Activated CD8-positive, alpha-beta T cell treated with anti-CD3 and anti-CD28 coated beads for 36 hours (primary cell): ENCODE measurements at regions not wholly inside any gene's neighbourhood (a gene's known extent, or its start where the extent isn't known, plus 50 kb on each side); places are given as distances from the start of the nearest gene placed in this dataset.
A peak's percentile ranks its signal among the peaks of the same experiment; 100 is the strongest.

Experiments
- ATAC-seq: fragments of 200-7000 bp; cut with Tn5 transposase; one replicate; pipeline ENCODE4 v1.10.0; 2021; ENCODE audit warnings: mild to moderate bottlenecking, moderate library complexity
- CTCF ChIA-PET: fragments of 350-600 bp; sonication (Branson Sonifier 250); formaldehyde crosslinking; loops from one replicate; lab custom pipeline; 2021; ENCODE audit warnings: antibody characterized with exemption; lab: Charles Lee
- POLR2A ChIA-PET: fragments of 350-600 bp; sonication (Branson Sonifier 250); formaldehyde crosslinking; loops from one replicate; lab custom pipeline; 2021; ENCODE audit warnings: antibody characterized with exemption; lab: Charles Lee
- DNase-seq: peaks from one replicate; pipeline ENCODE4 v3.0.0-alpha.2; 2020
- H3K27ac Mint-ChIP-seq: one replicate; pipeline ENCODE4 v1.8.0; 2021; ENCODE audit warnings: mild to moderate bottlenecking, mixed read lengths
- H3K27me3 Mint-ChIP-seq: one replicate; pipeline ENCODE4 v1.8.0; 2021; ENCODE audit warnings: mixed read lengths
- H3K36me3 Mint-ChIP-seq: one replicate; pipeline ENCODE4 v1.8.0; 2021; ENCODE audit warnings: low read depth, mixed read lengths
- H3K4me1 Mint-ChIP-seq: one replicate; pipeline ENCODE4 v1.8.0; 2021; ENCODE audit warnings: low read depth, mixed read lengths
- H3K4me3 Mint-ChIP-seq: one replicate; pipeline ENCODE4 v1.8.0; 2021; ENCODE audit warnings: mild to moderate bottlenecking, moderate library complexity, mixed read lengths
- H3K9me3 Mint-ChIP-seq: one replicate; pipeline ENCODE4 v1.8.0; 2021; ENCODE audit warnings: mixed read lengths
- intact Hi-C: fragments of 100-400 bp; cut with micrococcal nuclease; formaldehyde crosslinking; loops from one replicate; pipeline ENCODE4 v1.10.0; 2022
- TF ChIP-seq, protein P1 (sequence below): fragments of 200-600 bp; IDR thresholded peaks from one replicate; pipeline ENCODE4 v1.8.0; 2022; ENCODE audit warnings: antibody characterized with exemption, mild to moderate bottlenecking

DNA sequence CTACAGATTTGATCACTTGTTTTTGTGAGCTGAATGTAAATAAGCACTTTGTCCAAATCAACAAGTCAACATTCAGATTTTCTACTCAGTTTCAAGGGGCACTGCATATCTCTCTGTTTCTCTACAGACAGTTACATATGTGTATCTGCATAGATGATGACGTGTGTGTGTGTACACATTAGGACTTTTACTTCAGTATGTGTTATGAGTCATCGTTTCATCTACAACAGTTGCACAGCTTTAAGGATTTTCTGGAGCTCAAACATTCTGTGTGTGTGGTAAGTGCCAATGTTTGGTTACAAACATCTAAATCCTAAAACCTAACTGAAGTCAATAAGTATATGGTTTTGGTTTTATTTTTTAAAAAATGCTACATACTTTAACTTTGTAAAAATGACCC lies 494.5 kb upstream of the PBX1 start:
- ChIA-PET POLR2A (no interaction called here), CTCF (no interaction called here)
- Mint-ChIP-seq H3K4me3 (no peak overlapping the region), H3K27me3 (no peaks in the 10 kb centered on the region), H3K9me3 (peaks cover 1% of the 10 kb centered on the region), H3K4me1 (no peaks in the 10 kb centered on the region), H3K27ac (no peak overlapping the region), H3K36me3 (no peaks in the 10 kb centered on the region)
- TF ChIP-seq, protein P1, sequence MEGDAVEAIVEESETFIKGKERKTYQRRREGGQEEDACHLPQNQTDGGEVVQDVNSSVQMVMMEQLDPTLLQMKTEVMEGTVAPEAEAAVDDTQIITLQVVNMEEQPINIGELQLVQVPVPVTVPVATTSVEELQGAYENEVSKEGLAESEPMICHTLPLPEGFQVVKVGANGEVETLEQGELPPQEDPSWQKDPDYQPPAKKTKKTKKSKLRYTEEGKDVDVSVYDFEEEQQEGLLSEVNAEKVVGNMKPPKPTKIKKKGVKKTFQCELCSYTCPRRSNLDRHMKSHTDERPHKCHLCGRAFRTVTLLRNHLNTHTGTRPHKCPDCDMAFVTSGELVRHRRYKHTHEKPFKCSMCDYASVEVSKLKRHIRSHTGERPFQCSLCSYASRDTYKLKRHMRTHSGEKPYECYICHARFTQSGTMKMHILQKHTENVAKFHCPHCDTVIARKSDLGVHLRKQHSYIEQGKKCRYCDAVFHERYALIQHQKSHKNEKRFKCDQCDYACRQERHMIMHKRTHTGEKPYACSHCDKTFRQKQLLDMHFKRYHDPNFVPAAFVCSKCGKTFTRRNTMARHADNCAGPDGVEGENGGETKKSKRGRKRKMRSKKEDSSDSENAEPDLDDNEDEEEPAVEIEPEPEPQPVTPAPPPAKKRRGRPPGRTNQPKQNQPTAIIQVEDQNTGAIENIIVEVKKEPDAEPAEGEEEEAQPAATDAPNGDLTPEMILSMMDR = no peak
- intact Hi-C loops = no loop called here
- ATAC-seq (no peak), DNase-seq (no peak)

DNA sequence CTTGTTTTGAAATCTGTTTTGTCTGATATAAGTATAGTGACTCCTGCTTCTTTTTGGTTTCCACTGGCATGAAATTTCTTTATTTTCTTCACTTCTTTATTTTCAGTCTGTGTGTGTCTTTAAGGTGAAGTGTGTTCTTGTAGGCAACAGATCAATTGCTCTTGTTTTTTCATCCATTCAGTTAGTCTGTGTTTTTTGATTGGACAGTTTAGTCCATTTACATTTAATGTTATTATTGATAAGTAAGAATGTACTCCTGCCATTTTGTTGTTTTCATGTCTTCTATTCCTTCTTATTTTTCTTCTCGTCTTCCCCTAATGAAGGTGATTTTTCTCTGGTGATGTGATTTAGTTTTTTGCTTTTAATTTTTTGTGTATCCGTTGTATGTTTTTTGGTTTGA lies 487.7 kb upstream of the PBX1 start:
- no peak overlapping the region for H3K4me3 Mint-ChIP-seq
- POLR2A ChIA-PET = no interaction called here
- no peaks in the 10 kb centered on the region for H3K36me3 Mint-ChIP-seq
- intact Hi-C loops = no loop called here
- ATAC-seq = no peak
- no peak for DNase-seq
- H3K27ac Mint-ChIP-seq = no peak overlapping the region
- CTCF ChIA-PET = no interaction called here
- peaks cover 18% of the 10 kb centered on the region for H3K9me3 Mint-ChIP-seq
- TF ChIP-seq, protein P1 = no peak
- H3K27me3 Mint-ChIP-seq = no peaks in the 10 kb centered on the region
- H3K4me1 Mint-ChIP-seq = no peaks in the 10 kb centered on the region

DNA sequence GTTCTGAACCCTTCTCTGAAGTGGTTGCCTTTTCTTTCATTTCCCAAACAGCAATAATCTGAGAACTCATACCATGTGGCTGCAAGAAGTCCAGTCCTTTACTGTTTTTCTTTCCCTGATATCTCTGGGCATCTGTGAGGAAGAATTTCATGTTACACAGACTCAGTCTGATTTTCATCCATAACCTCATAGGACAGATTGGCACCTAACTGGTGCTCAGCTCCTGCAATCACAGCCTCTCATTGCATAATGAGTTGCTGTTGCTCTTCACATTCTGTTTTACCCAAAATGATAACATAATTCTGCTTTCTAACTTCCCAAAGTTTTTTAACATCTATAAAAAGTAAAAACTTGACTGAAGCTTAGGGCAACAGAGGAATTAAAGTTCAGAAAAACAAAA lies 472.2 kb upstream of the PBX1 start:
- ChIA-PET POLR2A (no interaction called here), CTCF (no interaction called here)
- intact Hi-C loops = no loop called here
- TF ChIP-seq, protein P1 = no peak
- Mint-ChIP-seq H3K9me3 (peaks cover 5% of the 10 kb centered on the region), H3K36me3 (no peaks in the 10 kb centered on the region), H3K27ac (no peak overlapping the region), H3K27me3 (no peaks in the 10 kb centered on the region), H3K4me1 (no peaks in the 10 kb centered on the region), H3K4me3 (no peak overlapping the region)
- DNase-seq (no peak), ATAC-seq (no peak)

DNA sequence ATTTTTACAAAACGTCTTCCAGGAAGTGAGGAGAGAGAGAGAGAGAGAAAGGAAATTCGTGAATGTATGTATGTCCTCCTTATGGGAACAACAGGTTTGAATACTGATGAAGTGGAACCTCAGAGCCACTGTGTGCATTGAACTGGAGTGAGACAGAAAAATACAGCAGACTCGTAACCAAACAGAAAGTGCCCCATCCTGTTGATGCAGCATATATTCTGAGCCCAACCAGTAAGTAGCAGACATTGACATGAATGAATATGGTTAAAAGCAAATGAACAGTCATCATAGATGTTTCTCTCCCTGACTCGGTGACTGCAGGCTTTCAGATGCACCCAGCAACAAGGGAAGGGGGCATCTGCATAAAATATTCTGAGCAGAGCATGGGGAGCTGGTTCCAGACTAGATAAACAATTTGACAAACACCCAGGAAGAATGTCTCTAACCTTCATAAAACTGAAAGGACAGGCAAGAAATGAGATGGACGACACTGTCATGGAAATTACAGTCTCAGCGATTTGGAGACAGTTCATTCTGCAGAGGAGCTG lies 471.0 kb upstream of the PBX1 start:
- DNase-seq = no peak
- Mint-ChIP-seq H3K36me3 (no peaks in the 10 kb centered on the region), H3K4me3 (no peak overlapping the region), H3K4me1 (no peaks in the 10 kb centered on the region), H3K27ac (no peak overlapping the region), H3K9me3 (peaks cover 13% of the 10 kb centered on the region), H3K27me3 (no peaks in the 10 kb centered on the region)
- intact Hi-C loops = no loop called here
- ChIA-PET POLR2A (no interaction called here), CTCF (no interaction called here)
- TF ChIP-seq, protein P1 = no peak
- ATAC-seq = no peak

DNA sequence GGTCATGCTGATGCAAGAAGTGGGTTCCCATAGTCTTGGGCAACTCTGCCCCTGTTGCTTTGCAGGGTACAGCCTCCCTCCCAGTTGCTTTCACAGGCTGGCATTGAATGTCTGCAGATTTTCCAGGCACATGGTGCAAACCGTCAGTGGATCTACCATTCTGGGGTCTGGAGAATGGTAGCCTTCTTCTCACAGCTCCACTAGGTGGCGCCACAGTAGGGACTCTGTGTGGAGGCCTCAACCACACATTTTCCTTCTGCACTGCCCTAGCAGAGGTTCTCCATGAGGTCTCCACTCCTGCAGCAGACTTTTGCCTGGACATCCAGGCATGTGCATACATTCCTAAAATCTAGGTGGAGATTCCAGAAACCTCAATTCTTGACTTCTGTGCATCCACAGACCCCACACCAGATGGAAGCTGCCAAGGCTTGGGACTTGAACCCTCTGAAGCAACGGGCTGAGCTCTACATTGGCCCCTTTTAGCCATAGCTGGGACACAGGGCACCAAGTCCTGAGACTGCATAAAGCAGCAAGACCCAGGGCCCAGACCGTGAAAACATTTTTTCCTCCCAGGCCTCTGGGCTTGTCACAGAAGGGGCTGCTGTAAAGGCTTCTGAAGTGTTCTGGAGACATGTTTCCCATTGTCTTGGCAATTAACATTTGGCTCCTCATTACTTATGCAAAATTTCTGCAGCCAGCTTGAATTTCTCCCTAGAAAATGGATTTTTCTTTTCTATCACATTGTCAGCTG lies 466.2 kb upstream of the PBX1 start:
- intact Hi-C loops = no loop called here
- Mint-ChIP-seq H3K9me3 (peaks cover 17% of the 10 kb centered on the region), H3K36me3 (no peaks in the 10 kb centered on the region), H3K27ac (no peak overlapping the region), H3K4me1 (no peaks in the 10 kb centered on the region), H3K27me3 (no peaks in the 10 kb centered on the region), H3K4me3 (no peak overlapping the region)
- POLR2A ChIA-PET = no interaction called here
- TF ChIP-seq, protein P1 = no peak
- DNase-seq (peak; percentile 17), ATAC-seq (no peak)
- CTCF ChIA-PET = interaction anchor here (0.8 to 1.0 kb wide), 2 partner anchors 16 to 694 kb away, joined by 3 read pairs; no protein-coding TSS in a partner anchor
